ENCODE measurements at regions not wholly inside any gene's neighbourhood (a gene's known extent, or its start where the extent isn't known, plus 50 kb on each side); places are given as distances from the start of the nearest gene placed in this dataset.

GRCh38 chr4:53865054-53865453 is 199.4 kb downstream of the CHIC2 start:
- TF ChIP-seq CTCF (IDR thresholded peaks at IDR 0.05; ENCODE audit: insufficient read depth, low read length) (no peak), POLR2AphosphoS5 (IDR thresholded peaks at IDR 0.05; ENCODE audit: low read depth) (no peak), REST (IDR thresholded peaks at IDR 0.05; ENCODE audit: insufficient replicate concordance, low read depth) (no peak), GABPA (IDR thresholded peaks at IDR 0.05; ENCODE audit: low read depth) (no peak), SPI1 (IDR thresholded peaks at IDR 0.05; ENCODE audit: borderline replicate concordance, low read depth) (no peak)
